ENCODE measurements at regions not wholly inside any gene's neighbourhood (a gene's known extent, or its start where the extent isn't known, plus 50 kb on each side); places are given as distances from the start of the nearest gene placed in this dataset.

DNA sequence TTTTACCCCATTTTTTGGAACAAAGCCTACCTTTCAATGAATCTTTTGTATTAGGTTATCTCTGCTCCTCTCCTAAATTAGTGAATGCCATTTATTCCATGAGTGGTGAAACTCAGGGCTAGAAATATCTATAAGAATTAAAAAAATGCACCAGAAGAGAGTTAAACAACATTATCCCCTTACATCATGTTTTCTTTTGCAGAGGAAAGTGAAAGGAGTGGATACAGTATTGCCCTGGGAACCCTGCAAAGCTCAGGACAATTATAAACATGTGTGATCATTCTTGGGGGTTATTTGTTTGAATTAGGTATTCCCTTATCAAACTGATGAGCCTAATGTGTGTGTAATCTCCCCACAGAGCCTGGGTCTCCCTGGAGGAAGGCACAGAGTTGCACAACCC, 559.2 kb downstream of the RNF144A start:
- Histone ChIP-seq H3K9me3 (ENCODE audit: control insufficient read depth, low read length) (no peaks in the 10 kb centered on the region), H3K9ac (ENCODE audit: extremely low read depth, low read length, poor library complexity, severe bottlenecking) (no peak overlapping the region), H3K27me3 (ENCODE audit: control insufficient read depth, insufficient read depth, low read length, poor library complexity, severe bottlenecking) (no peaks in the 10 kb centered on the region), H3K27ac (ENCODE audit: low read depth, low read length) (no peak overlapping the region), H3K4me1 (ENCODE audit: control insufficient read depth, insufficient read depth, low read length) (no peaks in the 10 kb centered on the region), H3K4me3 (ENCODE audit: low read length) (no peak overlapping the region), H3K36me3 (ENCODE audit: control insufficient read depth, insufficient read depth, low read length) (no peaks in the 10 kb centered on the region)
- H3K4me3 Mint-ChIP-seq, result no peak overlapping the region
- no peaks in the 10 kb centered on the region for H3K36me3 Mint-ChIP-seq (ENCODE audit: low read depth)
- no peak overlapping the region for H3K27ac Mint-ChIP-seq
- no peaks in the 10 kb centered on the region for H3K9me3 Mint-ChIP-seq
- H3K4me1 Mint-ChIP-seq, result peaks cover 1% of the 10 kb centered on the region
- no peak for DNase-seq
- TF ChIP-seq, protein P1, sequence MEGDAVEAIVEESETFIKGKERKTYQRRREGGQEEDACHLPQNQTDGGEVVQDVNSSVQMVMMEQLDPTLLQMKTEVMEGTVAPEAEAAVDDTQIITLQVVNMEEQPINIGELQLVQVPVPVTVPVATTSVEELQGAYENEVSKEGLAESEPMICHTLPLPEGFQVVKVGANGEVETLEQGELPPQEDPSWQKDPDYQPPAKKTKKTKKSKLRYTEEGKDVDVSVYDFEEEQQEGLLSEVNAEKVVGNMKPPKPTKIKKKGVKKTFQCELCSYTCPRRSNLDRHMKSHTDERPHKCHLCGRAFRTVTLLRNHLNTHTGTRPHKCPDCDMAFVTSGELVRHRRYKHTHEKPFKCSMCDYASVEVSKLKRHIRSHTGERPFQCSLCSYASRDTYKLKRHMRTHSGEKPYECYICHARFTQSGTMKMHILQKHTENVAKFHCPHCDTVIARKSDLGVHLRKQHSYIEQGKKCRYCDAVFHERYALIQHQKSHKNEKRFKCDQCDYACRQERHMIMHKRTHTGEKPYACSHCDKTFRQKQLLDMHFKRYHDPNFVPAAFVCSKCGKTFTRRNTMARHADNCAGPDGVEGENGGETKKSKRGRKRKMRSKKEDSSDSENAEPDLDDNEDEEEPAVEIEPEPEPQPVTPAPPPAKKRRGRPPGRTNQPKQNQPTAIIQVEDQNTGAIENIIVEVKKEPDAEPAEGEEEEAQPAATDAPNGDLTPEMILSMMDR (conservative IDR thresholded peaks at IDR 0.05), result no peak
- no peaks in the 10 kb centered on the region for H3K27me3 Mint-ChIP-seq (ENCODE audit: insufficient read depth)

DNA sequence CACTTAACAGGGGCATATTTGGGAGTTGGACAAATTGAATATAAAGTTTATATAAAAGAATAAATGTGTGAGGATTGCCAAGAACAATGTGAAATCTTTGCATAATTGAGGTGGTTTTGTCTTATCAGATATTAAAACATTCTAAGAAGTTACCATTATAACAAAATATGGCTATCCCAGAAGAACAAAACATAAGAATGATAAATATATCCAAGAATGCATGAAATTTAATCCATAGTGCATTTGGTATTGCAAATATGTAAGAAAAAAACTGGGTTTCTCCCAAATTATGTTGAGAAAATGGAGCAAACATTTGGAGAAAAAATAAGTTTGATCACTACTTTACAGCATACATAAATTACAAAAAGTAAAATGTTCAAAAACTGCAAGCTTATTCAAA, 562.4 kb downstream of the RNF144A start:
- TF ChIP-seq, protein P1 (conservative IDR thresholded peaks at IDR 0.05), result no peak
- no peaks in the 10 kb centered on the region for H3K9me3 Mint-ChIP-seq
- no peaks in the 10 kb centered on the region for H3K36me3 Mint-ChIP-seq (ENCODE audit: low read depth)

DNA sequence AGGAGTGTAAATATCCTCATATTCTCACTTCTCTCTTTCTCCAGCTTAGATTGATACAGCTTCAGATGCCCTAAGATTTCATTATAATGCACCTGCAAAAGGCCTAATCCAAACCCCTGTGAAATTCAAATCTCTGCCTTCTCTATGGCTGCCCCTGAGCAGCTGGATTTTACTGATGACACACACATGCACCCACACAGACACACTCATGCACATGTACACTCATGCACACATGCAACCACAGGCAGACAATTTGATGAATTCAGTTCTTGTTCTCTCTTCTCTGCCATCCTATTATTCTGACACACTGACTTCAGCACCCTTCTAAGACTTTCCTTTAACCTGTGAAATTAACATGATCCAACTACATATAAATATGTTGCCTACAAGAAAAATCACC, 563.2 kb downstream of the RNF144A start:
- H3K36me3 Mint-ChIP-seq (ENCODE audit: low read depth), result no peaks in the 10 kb centered on the region

More for the DNA sequence above, 562.4 kb downstream of the RNF144A start:
- no peaks in the 10 kb centered on the region for H3K4me1 ChIP-seq (ENCODE audit: control insufficient read depth, insufficient read depth, low read length)
- H3K27me3 Mint-ChIP-seq (ENCODE audit: insufficient read depth), result no peaks in the 10 kb centered on the region
- no peak overlapping the region for H3K4me3 Mint-ChIP-seq
- no peaks in the 10 kb centered on the region for H3K27me3 ChIP-seq (ENCODE audit: control insufficient read depth, insufficient read depth, low read length, poor library complexity, severe bottlenecking)
- H3K9me3 ChIP-seq (ENCODE audit: control insufficient read depth, low read length), result no peaks in the 10 kb centered on the region
- no peak overlapping the region for H3K9ac ChIP-seq (ENCODE audit: extremely low read depth, low read length, poor library complexity, severe bottlenecking)
- no peak overlapping the region for H3K4me3 ChIP-seq (ENCODE audit: low read length)
- no peak overlapping the region for H3K27ac Mint-ChIP-seq
- no peaks in the 10 kb centered on the region for H3K36me3 ChIP-seq (ENCODE audit: control insufficient read depth, insufficient read depth, low read length)
- H3K27ac ChIP-seq (ENCODE audit: low read depth, low read length), result no peak overlapping the region
- H3K4me1 Mint-ChIP-seq, result no peaks in the 10 kb centered on the region
- DNase-seq, result no peak

More for the DNA sequence above, 563.2 kb downstream of the RNF144A start:
- TF ChIP-seq, protein P1 (conservative IDR thresholded peaks at IDR 0.05), result no peak
- H3K4me3 ChIP-seq (ENCODE audit: low read length), result no peak overlapping the region
- no peak for DNase-seq
- Mint-ChIP-seq H3K27me3 (ENCODE audit: insufficient read depth) (no peaks in the 10 kb centered on the region), H3K4me3 (no peak overlapping the region), H3K9me3 (no peaks in the 10 kb centered on the region), H3K4me1 (no peaks in the 10 kb centered on the region), H3K27ac (no peak overlapping the region)
- H3K27me3 ChIP-seq (ENCODE audit: control insufficient read depth, insufficient read depth, low read length, poor library complexity, severe bottlenecking), result no peaks in the 10 kb centered on the region
- H3K9me3 ChIP-seq (ENCODE audit: control insufficient read depth, low read length), result no peaks in the 10 kb centered on the region
- no peaks in the 10 kb centered on the region for H3K36me3 ChIP-seq (ENCODE audit: control insufficient read depth, insufficient read depth, low read length)
- no peak overlapping the region for H3K27ac ChIP-seq (ENCODE audit: low read depth, low read length)
- no peaks in the 10 kb centered on the region for H3K4me1 ChIP-seq (ENCODE audit: control insufficient read depth, insufficient read depth, low read length)
- H3K9ac ChIP-seq (ENCODE audit: extremely low read depth, low read length, poor library complexity, severe bottlenecking), result no peak overlapping the region

Data from endodermal cell (in vitro differentiated cells).